ENCODE measurements at regions not wholly inside any gene's neighbourhood (a gene's known extent, or its start where the extent isn't known, plus 50 kb on each side); places are given as distances from the start of the nearest gene placed in this dataset.
"Not testable (repeated sequence)": the region's sequence is repeated elsewhere in the genome, so short reads cannot be mapped to it uniquely, and the experiment has no call there.

GRCh38 chr14:104230946-104231345 lies 92.6 kb downstream of the KIF26A start:
- no peak for DNase-seq (ENCODE audit: extremely low read depth, low read depth, low spot score)

GRCh38 chr14:104232070-104232484 lies 93.7 kb downstream of the KIF26A start:
- no peak for DNase-seq (ENCODE audit: extremely low read depth, low read depth, low spot score)

- not testable (repeated sequence) for DNase-seq (ENCODE audit: extremely low read depth, low read depth, low spot score)
Measured at GRCh38 chr14:104234007-104234786, 95.8 kb downstream of the KIF26A start.

- no peak for DNase-seq (ENCODE audit: extremely low read depth, low read depth, low spot score)
Measured at GRCh38 chr14:104235686-104236085, 97.3 kb downstream of the KIF26A start.

- no peak for DNase-seq (ENCODE audit: extremely low read depth, low read depth, low spot score)
Measured at GRCh38 chr14:104237651-104238423, 99.5 kb downstream of the KIF26A start.

GRCh38 chr14:104238424-104239184 lies 100.2 kb downstream of the KIF26A start:
- no peak for DNase-seq (ENCODE audit: extremely low read depth, low read depth, low spot score)

GRCh38 chr14:104239185-104239775 lies 100.9 kb downstream of the KIF26A start:
- no peak for DNase-seq (ENCODE audit: extremely low read depth, low read depth, low spot score)

GRCh38 chr14:104239861-104240301 lies 101.5 kb downstream of the KIF26A start:
- DNase-seq (ENCODE audit: extremely low read depth, low read depth, low spot score) = no peak

- no peak for DNase-seq (ENCODE audit: extremely low read depth, low read depth, low spot score)
Measured at GRCh38 chr14:104240434-104241157, 102.2 kb downstream of the KIF26A start.

GRCh38 chr14:104243200-104243599 lies 104.8 kb downstream of the KIF26A start:
- DNase-seq (ENCODE audit: extremely low read depth, low read depth, low spot score) = no peak

GRCh38 chr14:104244221-104245011 lies 106.0 kb downstream of the KIF26A start:
- no peak for DNase-seq (ENCODE audit: extremely low read depth, low read depth, low spot score)

GRCh38 chr14:104245075-104245474 lies 106.7 kb downstream of the KIF26A start:
- DNase-seq (ENCODE audit: extremely low read depth, low read depth, low spot score) = no peak

- no peak for DNase-seq (ENCODE audit: extremely low read depth, low read depth, low spot score)
Measured at GRCh38 chr14:104245723-104246122, 107.3 kb downstream of the KIF26A start.

- no peak for DNase-seq (ENCODE audit: extremely low read depth, low read depth, low spot score)
Measured at GRCh38 chr14:104246401-104247335, 108.3 kb downstream of the KIF26A start.

GRCh38 chr14:104247336-104248202 lies 109.2 kb downstream of the KIF26A start:
- DNase-seq (ENCODE audit: extremely low read depth, low read depth, low spot score) = no peak

- DNase-seq (ENCODE audit: extremely low read depth, low read depth, low spot score) = no peak
Measured at GRCh38 chr14:104248203-104249055, 110.0 kb downstream of the KIF26A start.

Data from glomerular endothelial cell (primary cell).